ENCODE measurements at regions not wholly inside any gene's neighbourhood (a gene's known extent, or its start where the extent isn't known, plus 50 kb on each side); places are given as distances from the start of the nearest gene placed in this dataset.

- Mint-ChIP-seq H3K27ac (no peak overlapping the region), H3K4me1 (ENCODE audit: low read depth) (peaks cover 4% of the 10 kb centered on the region), H3K27me3 (no peaks in the 10 kb centered on the region), H3K4me3 (no peak overlapping the region), H3K36me3 (ENCODE audit: low read depth) (no peaks in the 10 kb centered on the region), H3K9me3 (no peaks in the 10 kb centered on the region)
- TF ChIP-seq CTCF (IDR thresholded peaks at IDR 0.05), result no peak
- no peaks in the 10 kb centered on the region for H3K36me3 ChIP-seq (ENCODE audit: insufficient read depth, low read length)
- no peaks in the 10 kb centered on the region for H3K27me3 ChIP-seq (ENCODE audit: control insufficient read depth in 1 of 2, insufficient read depth in 2 of 2, low read length in 2 of 2)
- intact Hi-C loops (cut with DNase I, micrococcal nuclease), result no loop called here
- ChIA-PET CTCF (no interaction called here), POLR2A (no interaction called here)
- DNase-seq (no peak), ATAC-seq (ENCODE audit: poor library complexity) (no peak)
- no peak overlapping the region for H3K27ac ChIP-seq (ENCODE audit: low read depth in 1 of 2, low read length in 2 of 2)
- H3K9me3 ChIP-seq (ENCODE audit: control insufficient read depth in 1 of 2, insufficient read depth in 1 of 2, low read length in 2 of 2), result peaks cover 0 to 3% of the 10 kb centered on the region in 2 experiments
- no peak overlapping the region for H3K4me3 ChIP-seq (ENCODE audit: low read length)
- no peaks in the 10 kb centered on the region for H3K4me1 ChIP-seq (ENCODE audit: insufficient read depth, low read length)
Observed at GRCh38 chr5:33237471-33237870, 203.3 kb upstream of the TARS1 start.

GRCh38 chr5:33238826-33239695 lies 201.7 kb upstream of the TARS1 start:
- ATAC-seq (ENCODE audit: poor library complexity), result no peak
- Mint-ChIP-seq H3K36me3 (ENCODE audit: low read depth) (no peaks in the 10 kb centered on the region), H3K9me3 (no peaks in the 10 kb centered on the region), H3K27ac (no peak overlapping the region), H3K4me3 (no peak overlapping the region), H3K4me1 (ENCODE audit: low read depth) (peaks cover 4% of the 10 kb centered on the region), H3K27me3 (no peaks in the 10 kb centered on the region)
- peaks cover 0 to 3% of the 10 kb centered on the region in 2 experiments for H3K9me3 ChIP-seq (ENCODE audit: control insufficient read depth in 1 of 2, insufficient read depth in 1 of 2, low read length in 2 of 2)
- no peak for TF ChIP-seq CTCF (IDR thresholded peaks at IDR 0.05)
- H3K27ac ChIP-seq (ENCODE audit: low read depth in 1 of 2, low read length in 2 of 2), result no peak overlapping the region
- no peaks in the 10 kb centered on the region for H3K27me3 ChIP-seq (ENCODE audit: control insufficient read depth in 1 of 2, insufficient read depth in 2 of 2, low read length in 2 of 2)
- ChIA-PET POLR2A (no interaction called here), CTCF (no interaction called here)
- H3K4me1 ChIP-seq (ENCODE audit: insufficient read depth, low read length), result no peaks in the 10 kb centered on the region
- DNase-seq, result no peak
- H3K36me3 ChIP-seq (ENCODE audit: insufficient read depth, low read length), result no peaks in the 10 kb centered on the region
- no peak overlapping the region for H3K4me3 ChIP-seq (ENCODE audit: low read length)
- intact Hi-C loops (cut with DNase I, micrococcal nuclease), result no loop called here

GRCh38 chr5:33240558-33240957 lies 200.2 kb upstream of the TARS1 start:
- ChIA-PET CTCF (no interaction called here), POLR2A (interaction anchor here (0.6 kb wide), 1 partner anchor 11 kb away, joined by 3 read pairs; no protein-coding TSS in a partner anchor)
- ATAC-seq (ENCODE audit: poor library complexity) (no peak), DNase-seq (no peak)
- intact Hi-C loops (cut with DNase I, micrococcal nuclease), result no loop called here
- Mint-ChIP-seq H3K4me3 (no peak overlapping the region), H3K36me3 (ENCODE audit: low read depth) (no peaks in the 10 kb centered on the region), H3K4me1 (ENCODE audit: low read depth) (peaks cover 4% of the 10 kb centered on the region), H3K27me3 (no peaks in the 10 kb centered on the region), H3K9me3 (no peaks in the 10 kb centered on the region), H3K27ac (no peak overlapping the region)
- H3K27ac ChIP-seq (ENCODE audit: low read depth in 1 of 2, low read length in 2 of 2), result no peak overlapping the region
- H3K36me3 ChIP-seq (ENCODE audit: insufficient read depth, low read length), result no peaks in the 10 kb centered on the region
- no peaks in the 10 kb centered on the region for H3K4me1 ChIP-seq (ENCODE audit: insufficient read depth, low read length)
- TF ChIP-seq CTCF (IDR thresholded peaks at IDR 0.05), result no peak
- H3K9me3 ChIP-seq (ENCODE audit: control insufficient read depth in 1 of 2, insufficient read depth in 1 of 2, low read length in 2 of 2), result peaks cover 0 to 3% of the 10 kb centered on the region in 2 experiments
- no peaks in the 10 kb centered on the region for H3K27me3 ChIP-seq (ENCODE audit: control insufficient read depth in 1 of 2, insufficient read depth in 2 of 2, low read length in 2 of 2)
- no peak overlapping the region for H3K4me3 ChIP-seq (ENCODE audit: low read length)
